ENCODE measurements at regions not wholly inside any gene's neighbourhood (a gene's known extent, or its start where the extent isn't known, plus 50 kb on each side); places are given as distances from the start of the nearest gene placed in this dataset.

DNA sequence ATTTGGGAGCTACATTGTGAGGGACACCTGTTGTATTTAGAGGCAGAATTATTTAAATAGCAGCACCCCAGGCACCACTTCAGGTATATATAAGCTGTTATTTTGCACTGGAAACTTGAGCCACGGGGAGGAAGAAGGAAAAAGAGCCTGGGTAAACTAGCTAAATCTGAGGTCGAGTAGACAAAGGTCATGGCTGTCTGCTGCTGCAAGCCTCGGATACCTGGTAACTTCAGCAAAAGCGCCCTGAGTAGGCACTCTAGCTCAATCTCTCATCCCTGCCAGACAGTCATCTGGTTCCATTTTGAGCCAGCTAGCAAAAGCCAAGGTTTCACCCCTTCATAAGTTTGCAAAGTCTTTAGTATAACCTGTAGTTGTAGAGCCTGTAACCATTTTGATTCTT is 101.9 kb upstream of the ZNF644 start:
- ATAC-seq (no peak), FAIRE-seq (no peak), DNase-seq (no peak)
- intact Hi-C loops (cut with DNase I) = no loop called here
- Histone ChIP-seq H3K9me3 (no peaks in the 10 kb centered on the region), H3K27ac (no peak overlapping the region), H3K4me3 (no peak overlapping the region), H3K36me3 (no peaks in the 10 kb centered on the region), H3K27me3 (no peaks in the 10 kb centered on the region), H3K4me1 (no peaks in the 10 kb centered on the region)
- TF ChIP-seq, protein P1, sequence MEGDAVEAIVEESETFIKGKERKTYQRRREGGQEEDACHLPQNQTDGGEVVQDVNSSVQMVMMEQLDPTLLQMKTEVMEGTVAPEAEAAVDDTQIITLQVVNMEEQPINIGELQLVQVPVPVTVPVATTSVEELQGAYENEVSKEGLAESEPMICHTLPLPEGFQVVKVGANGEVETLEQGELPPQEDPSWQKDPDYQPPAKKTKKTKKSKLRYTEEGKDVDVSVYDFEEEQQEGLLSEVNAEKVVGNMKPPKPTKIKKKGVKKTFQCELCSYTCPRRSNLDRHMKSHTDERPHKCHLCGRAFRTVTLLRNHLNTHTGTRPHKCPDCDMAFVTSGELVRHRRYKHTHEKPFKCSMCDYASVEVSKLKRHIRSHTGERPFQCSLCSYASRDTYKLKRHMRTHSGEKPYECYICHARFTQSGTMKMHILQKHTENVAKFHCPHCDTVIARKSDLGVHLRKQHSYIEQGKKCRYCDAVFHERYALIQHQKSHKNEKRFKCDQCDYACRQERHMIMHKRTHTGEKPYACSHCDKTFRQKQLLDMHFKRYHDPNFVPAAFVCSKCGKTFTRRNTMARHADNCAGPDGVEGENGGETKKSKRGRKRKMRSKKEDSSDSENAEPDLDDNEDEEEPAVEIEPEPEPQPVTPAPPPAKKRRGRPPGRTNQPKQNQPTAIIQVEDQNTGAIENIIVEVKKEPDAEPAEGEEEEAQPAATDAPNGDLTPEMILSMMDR (IDR thresholded peaks at IDR 0.05) = no peak
- 58% methylated on average over 4 of the region's 4 CpGs for WGBS, 2 donors

DNA sequence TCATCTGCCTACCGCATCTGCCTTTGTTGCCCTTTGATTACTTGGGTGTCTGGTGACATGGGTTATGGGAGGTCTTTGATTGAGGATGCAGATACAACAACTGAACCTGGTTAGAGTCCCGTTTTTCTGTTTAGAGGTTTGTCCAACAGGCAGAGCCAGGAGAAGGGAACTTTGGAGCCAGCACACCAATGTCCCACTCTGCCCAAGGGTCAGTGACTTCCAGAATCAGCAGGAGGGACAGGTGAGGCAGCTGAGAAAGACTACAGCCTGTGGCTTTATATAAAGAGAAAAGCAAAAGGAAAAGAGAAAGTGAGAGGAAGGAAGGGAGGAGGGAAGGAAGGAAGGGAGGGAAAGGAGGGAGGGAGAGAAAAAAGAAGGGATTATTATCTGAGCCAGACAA is 101.5 kb upstream of the ZNF644 start:
- Histone ChIP-seq H3K27ac (no peak overlapping the region), H3K36me3 (no peaks in the 10 kb centered on the region), H3K4me3 (no peak overlapping the region), H3K4me1 (no peaks in the 10 kb centered on the region), H3K9me3 (no peaks in the 10 kb centered on the region), H3K27me3 (no peaks in the 10 kb centered on the region)
- FAIRE-seq (no peak), ATAC-seq (no peak), DNase-seq (no peak)
- intact Hi-C loops (cut with DNase I) = no loop called here
- 11 to 20% methylated on average over 2 of the region's 2 CpGs for WGBS, 2 donors
- TF ChIP-seq, protein P1 (IDR thresholded peaks at IDR 0.05) = no peak

DNA sequence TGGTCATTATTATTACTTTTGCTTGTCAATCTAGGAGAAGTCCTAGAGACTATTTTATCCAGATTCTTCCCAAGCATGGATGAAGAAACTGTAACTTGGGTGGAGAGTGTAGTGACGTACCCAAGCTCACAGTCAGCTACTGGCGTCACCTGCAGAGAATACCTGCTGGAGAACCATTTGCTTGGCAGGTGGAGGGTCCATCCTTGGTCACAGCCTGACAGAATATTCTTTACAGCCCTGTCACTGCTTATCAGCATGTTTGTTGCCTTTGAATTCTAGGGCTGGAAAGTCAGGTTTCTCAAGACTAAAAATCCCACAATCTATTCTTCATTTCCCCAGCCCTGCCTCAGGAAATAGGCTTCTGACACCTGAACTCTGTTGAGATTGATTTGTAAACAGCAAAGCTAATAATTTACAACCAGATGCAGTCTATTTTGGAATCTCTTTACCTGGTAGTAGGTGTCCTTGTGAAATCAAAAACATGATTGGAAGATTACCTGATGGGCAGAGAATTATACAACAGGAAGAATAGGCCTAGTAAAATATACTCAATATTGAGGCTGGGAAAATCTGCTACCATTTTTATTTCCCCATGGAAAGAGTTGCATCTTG is 100.4 kb upstream of the ZNF644 start:
- Histone ChIP-seq H3K36me3 (no peaks in the 10 kb centered on the region), H3K4me1 (no peaks in the 10 kb centered on the region), H3K4me3 (no peak overlapping the region), H3K27me3 (no peaks in the 10 kb centered on the region), H3K9me3 (no peaks in the 10 kb centered on the region), H3K27ac (no peak overlapping the region)
- WGBS, 2 donors = 87 to 88% methylated on average over 2 of the region's 2 CpGs
- DNase-seq (no peak), FAIRE-seq (no peak), ATAC-seq (no peak)
- TF ChIP-seq, protein P1 (IDR thresholded peaks at IDR 0.05) = no peak
- intact Hi-C loops (cut with DNase I) = no loop called here

DNA sequence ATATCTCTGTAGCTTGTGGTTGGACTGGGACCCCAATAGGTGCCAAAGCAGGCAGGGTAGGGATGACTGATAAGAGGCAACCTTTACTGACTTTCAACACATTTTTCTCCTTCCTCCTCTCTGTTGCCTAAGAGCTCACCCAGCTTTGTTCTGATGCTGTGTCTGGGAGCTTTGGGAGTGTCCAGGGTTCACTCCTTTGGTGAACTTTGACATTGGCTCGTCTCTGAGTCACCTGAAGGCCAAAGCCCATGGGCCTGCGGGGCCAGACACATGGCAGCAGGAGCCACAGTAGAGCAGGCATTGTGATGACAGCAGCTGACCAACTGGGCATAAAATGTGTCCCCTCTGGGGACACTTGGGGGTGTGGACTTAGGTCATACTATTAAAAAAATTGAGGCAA is 99.5 kb upstream of the ZNF644 start:
- no peaks in the 10 kb centered on the region for H3K36me3 ChIP-seq
- FAIRE-seq (no peak), DNase-seq (no peak), ATAC-seq (no peak)
- 63 to 71% methylated on average over 2 of the region's 2 CpGs for WGBS, 2 donors
- no peaks in the 10 kb centered on the region for H3K4me1 ChIP-seq
- intact Hi-C loops (cut with DNase I) = no loop called here
- no peak overlapping the region for H3K27ac ChIP-seq
- H3K27me3 ChIP-seq = no peaks in the 10 kb centered on the region
- H3K4me3 ChIP-seq = no peak overlapping the region
- H3K9me3 ChIP-seq = no peaks in the 10 kb centered on the region
- TF ChIP-seq, protein P1 (IDR thresholded peaks at IDR 0.05) = no peak

DNA sequence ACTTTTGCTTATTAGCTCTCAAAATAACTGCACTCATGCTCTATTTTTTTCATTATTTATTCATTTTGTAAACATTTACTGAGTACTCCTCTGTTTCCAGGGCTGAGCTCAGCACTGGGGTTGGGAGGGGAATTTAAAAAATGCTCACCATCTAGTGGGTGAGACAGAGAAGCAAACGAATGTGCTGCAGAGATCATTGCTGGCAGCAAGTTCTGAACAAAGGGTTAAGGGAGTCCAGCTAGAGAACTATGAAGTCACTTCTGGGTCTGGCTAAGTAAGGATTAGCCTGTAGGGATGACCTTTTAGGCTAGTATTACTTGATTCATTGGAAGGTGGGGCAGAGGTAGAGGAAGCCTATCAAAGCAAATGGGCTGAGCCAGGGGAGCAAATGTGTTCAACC is 99.1 kb upstream of the ZNF644 start:
- no peaks in the 10 kb centered on the region for H3K27me3 ChIP-seq
- intact Hi-C loops (cut with DNase I) = no loop called here
- H3K4me1 ChIP-seq = no peaks in the 10 kb centered on the region
- H3K36me3 ChIP-seq = no peaks in the 10 kb centered on the region
- FAIRE-seq (no peak), ATAC-seq (no peak), DNase-seq (no peak)
- TF ChIP-seq, protein P1 (IDR thresholded peaks at IDR 0.05) = no peak
- H3K4me3 ChIP-seq = no peak overlapping the region
- 35 to 42% methylated on average over 1 of the region's 1 CpG for WGBS, 2 donors
- H3K9me3 ChIP-seq = no peaks in the 10 kb centered on the region
- no peak overlapping the region for H3K27ac ChIP-seq

All from pancreas (tissue), 10 donors.